ENCODE measurements at regions not wholly inside any gene's neighbourhood (a gene's known extent, or its start where the extent isn't known, plus 50 kb on each side); places are given as distances from the start of the nearest gene placed in this dataset.

DNA sequence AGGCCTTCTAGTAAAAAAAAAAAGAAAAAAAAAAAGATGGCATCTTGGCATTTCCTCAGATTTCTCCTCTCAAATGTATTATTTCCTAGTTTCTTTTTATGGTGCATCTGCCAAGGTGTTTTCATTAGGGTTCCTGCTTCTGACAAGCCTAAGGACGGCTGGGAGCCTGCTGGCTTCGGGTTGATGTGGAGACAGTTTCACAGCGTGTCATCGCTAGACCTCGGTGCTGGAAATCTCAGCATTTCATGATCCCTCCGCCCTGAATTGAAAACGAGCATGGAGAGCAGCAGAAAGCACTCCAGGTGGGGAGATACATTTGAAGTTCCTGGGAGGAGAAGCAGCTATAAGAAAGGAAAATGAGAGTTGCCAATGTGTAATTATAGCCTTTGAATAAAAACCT is 283.9 kb upstream of the CNTN5 start:
- TF ChIP-seq, protein P1, sequence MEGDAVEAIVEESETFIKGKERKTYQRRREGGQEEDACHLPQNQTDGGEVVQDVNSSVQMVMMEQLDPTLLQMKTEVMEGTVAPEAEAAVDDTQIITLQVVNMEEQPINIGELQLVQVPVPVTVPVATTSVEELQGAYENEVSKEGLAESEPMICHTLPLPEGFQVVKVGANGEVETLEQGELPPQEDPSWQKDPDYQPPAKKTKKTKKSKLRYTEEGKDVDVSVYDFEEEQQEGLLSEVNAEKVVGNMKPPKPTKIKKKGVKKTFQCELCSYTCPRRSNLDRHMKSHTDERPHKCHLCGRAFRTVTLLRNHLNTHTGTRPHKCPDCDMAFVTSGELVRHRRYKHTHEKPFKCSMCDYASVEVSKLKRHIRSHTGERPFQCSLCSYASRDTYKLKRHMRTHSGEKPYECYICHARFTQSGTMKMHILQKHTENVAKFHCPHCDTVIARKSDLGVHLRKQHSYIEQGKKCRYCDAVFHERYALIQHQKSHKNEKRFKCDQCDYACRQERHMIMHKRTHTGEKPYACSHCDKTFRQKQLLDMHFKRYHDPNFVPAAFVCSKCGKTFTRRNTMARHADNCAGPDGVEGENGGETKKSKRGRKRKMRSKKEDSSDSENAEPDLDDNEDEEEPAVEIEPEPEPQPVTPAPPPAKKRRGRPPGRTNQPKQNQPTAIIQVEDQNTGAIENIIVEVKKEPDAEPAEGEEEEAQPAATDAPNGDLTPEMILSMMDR (IDR thresholded peaks at IDR 0.05), result no peak

DNA sequence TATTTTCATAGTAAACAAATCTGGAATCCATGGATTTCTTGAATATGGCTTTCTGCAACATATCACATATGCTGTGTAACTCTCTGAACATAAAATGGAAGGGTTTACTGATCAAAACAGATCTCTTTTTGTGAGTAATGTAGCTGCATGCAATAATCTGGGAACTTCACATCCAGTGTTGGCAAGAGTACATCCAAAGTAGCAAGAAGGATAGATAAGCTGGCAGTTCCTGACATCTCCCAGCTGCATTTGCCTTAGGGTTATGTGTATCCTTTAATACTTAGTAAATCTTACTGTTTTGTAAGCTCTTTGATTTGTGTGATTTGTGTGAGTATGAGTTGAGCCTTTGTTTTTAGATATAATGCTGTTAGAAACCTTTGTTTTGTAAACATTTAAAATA is 280.4 kb upstream of the CNTN5 start:
- TF ChIP-seq, protein P1 (IDR thresholded peaks at IDR 0.05), result no peak

DNA sequence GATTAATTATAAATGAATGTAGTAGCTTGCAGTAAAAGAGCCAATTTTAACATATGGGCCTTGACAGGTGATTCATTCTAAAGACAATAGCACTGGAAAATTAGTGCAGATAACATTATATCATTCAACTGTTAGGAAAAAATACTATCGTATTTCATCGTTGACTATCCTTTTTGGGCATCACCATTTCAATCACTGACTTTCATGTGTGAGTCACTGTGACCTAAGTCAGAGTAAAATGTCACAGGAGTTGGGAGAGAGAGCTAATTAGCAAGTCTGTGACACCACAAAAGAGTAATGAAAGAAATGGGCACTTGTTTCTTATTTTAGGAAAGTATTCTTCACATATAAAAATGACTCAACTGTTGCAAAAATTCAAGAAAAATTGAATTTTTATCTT is 253.8 kb upstream of the CNTN5 start:
- TF ChIP-seq, protein P1 (IDR thresholded peaks at IDR 0.05), result no peak

DNA sequence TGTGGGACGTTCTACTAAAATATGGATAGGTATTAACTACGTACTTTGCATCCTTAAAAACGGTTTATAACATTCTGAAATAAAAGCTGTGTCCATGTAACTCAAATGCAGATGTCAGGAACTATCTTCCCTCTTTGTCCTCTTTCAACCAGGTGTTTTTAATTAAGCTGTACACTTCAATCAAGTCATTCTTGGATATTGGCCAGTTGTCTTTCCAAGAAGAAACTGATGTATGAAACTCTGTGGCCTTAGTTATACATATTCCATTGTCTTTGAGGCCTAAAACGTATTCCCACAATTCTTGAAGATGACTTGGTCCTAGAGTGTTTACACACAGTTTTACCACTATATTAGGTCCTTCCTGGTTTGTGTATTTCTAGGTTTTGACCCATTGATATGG is 249.0 kb upstream of the CNTN5 start:
- TF ChIP-seq, protein P1 (IDR thresholded peaks at IDR 0.05), result no peak

DNA sequence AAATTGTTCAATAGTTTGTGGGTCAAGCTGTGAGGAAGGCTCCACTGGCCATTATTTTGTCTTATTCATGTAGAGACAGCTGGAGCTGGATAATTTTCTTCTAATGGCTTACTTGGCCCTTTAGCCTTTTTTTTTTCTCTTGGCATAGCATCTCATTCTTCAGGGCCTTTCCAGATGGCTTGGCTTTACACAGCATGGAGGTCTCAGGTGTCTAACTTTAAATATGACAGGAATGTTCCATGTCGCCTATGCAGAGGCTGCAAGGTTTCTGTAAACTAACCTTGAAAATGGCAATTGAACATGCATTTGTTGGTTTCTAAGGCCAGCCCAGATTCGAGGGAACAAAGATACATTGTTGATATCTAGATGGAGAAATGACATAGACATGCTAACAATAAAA is 247.9 kb upstream of the CNTN5 start:
- TF ChIP-seq, protein P1 (IDR thresholded peaks at IDR 0.05), result no peak

DNA sequence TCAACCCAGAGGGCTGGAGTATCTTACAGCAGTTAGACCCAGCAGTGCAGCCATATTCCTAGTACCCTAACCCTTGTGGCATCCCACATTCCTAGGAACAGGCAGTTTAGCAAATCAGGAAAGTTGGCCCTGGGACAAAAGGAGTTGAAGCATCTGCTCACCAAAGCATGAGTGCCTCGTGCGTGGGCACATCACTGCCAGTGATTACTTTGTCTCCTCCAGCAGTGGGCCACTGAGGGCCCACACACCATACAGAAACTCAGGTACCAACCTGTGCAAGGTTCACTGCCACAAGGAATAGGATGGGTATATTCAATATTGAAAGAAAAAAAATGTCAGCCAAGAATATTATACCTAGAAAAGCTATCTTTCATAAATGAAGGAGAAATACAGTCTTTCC is 227.5 kb upstream of the CNTN5 start:
- TF ChIP-seq, protein P1 (IDR thresholded peaks at IDR 0.05), result no peak

DNA sequence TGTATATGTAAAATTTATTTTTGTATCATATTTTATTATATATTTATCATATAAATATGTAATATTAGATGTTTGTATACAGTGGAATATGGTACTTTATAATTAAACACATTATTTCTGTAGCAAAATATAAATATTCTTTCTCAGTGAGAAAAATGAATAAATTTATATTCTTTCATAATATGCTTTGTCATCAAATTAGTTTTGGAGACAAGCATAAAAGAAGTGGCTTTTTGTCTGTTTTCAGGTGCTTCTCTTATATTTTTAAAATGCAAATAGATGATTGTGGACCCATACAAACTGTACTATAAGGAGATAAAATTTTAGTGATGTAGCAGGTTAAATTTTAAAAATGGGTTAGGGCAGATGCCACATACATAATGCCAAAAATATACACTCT is 222.4 kb upstream of the CNTN5 start:
- TF ChIP-seq, protein P1 (IDR thresholded peaks at IDR 0.05), result no peak

DNA sequence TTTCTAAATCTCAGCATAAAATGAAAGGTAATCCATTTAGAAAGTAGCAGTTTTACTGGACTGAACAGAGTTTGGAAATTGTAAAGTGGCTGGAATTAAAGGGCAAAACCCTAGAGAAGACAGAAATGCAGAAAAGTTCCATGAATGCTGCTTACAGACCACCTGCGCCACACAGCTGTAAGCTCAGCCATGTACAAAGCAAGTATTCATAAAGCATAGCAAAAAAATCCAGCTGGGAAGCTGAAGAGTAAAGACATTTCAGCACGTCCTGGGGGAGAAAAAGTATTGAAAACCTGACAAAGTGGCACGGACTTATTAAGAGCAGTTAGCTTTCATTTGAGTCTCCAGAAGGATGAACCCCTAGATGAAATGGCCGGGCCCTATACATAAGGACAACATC is 220.1 kb upstream of the CNTN5 start:
- TF ChIP-seq, protein P1 (IDR thresholded peaks at IDR 0.05), result no peak
